Motor neuron (in vitro differentiated cells): ENCODE measurements at regions not wholly inside any gene's neighbourhood (a gene's known extent, or its start where the extent isn't known, plus 50 kb on each side); places are given as distances from the start of the nearest gene placed in this dataset.

Experiments used
- ATAC-seq, 8 experiments: fragments of 200-7000 bp; cut with Tn5 transposase; replicated peaks in 6 of 8; 2 replicates each; pipeline ENCODE4 v1.8.0; 2021; ENCODE audit warnings: mild to moderate bottlenecking in 8 of 8, moderate library complexity in 8 of 8
- H3K27ac ChIP-seq, 2 donors: fragments of 250-450 bp; sonication (Bioruptor Pico); 2 replicates each; pipeline ENCODE4 v1.9.0; 2021; ENCODE audit warnings: antibody characterized with exemption in 2 of 2, mild to moderate bottlenecking in 2 of 2, moderate library complexity in 1 of 2
- H3K4me1 ChIP-seq, 2 donors: fragments of 250-450 bp; sonication (Bioruptor Pico); replicated peaks in 1 of 2; 2 replicates each; pipeline ENCODE4 v1.6.1; 2021; ENCODE audit warnings: antibody characterized with exemption in 2 of 2, mild to moderate bottlenecking in 2 of 2, moderate library complexity in 1 of 2
- H3K4me3 ChIP-seq, 5 donors: fragments of 250-450 bp; sonication (Bioruptor Pico); 2 replicates each; pipeline ENCODE4 v1.9.0; 2021; ENCODE audit warnings: antibody characterized with exemption in 5 of 5, mild to moderate bottlenecking in 5 of 5, moderate library complexity in 4 of 5
- WGBS, 10 experiments: fragments of 450-650 bp; shearing (Covaris generic); methylation state at CpG; one replicate each; pipeline ENCODE4 v1.0.0; 2022; 5-methylcytosine and 5-hydroxymethylcytosine counted together
- in situ Hi-C, 9 experiments: fragments of 400-800 bp; cut with MboI; loops; one replicate each; pipeline ENCODE4 v1.15.0; 2021; ENCODE audit warnings: low sequenced_read_pairs in 9 of 9, low pct_unique_long_range_greater_than_20kb in 2 of 9; ENCODE audit not compliant: unreplicated experiment in 9 of 9

DNA sequence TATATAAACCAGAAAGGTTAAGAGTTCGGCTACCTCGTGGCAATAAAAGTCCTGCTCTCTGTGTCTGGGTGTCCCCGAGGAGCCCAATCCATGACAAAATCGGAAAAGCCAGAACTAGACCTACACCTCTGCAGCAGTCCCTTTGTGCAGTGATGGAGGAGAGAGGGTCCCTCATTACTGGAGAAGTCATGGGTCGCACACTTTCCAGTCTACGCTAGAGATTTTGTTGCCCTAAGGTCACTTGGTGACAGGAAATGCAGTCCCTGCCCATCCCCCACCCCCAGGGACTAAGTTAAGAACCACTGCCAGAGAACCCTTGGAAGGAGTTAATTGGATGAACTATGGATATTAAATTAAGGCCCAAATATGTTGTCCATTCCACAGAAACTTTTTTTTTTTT, 104.4 kb upstream of the ATF7IP start:
- in situ Hi-C loops = loop anchor here in 1 of 9 experiments (25.0 kb wide), 1 partner anchor 101 kb away; the partner anchor contains the start of gene ATF7IP
- 20 to 87% (median 58%) methylated on average over 1 to 5 of the region's 6 CpGs; no CpG with 5 or more reads in 3 of the 10 experiments for WGBS, 10 experiments
- Histone ChIP-seq H3K4me1 (peaks cover 31 to 32% of the 10 kb centered on the region in 2 donors), H3K27ac (peak overlapping the region; percentile 19 to 79), H3K4me3 (no peak overlapping the region)
- ATAC-seq = no peak

DNA sequence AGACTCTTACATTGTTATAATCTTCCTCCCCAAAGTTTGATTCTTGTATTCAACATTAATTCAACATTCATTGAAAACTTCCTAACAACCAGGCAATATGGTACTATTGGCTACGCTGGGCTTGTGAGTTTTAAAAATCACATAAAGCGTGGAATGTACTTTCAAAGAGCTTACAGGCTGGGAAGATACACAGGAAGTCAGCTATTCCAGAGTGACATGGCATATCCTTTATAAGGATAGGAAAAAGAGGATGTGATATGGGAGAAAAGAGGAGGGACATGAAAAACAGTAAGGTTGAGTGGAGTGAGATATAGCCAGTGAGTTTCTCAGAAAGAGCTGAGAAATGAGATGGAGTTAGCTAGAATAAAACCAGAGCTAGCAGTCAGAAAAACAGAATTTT, 103.6 kb upstream of the ATF7IP start:
- Histone ChIP-seq H3K4me3 (no peak overlapping the region), H3K27ac (no peak overlapping the region), H3K4me1 (peaks cover 29 to 30% of the 10 kb centered on the region in 2 donors)
- ATAC-seq = no peak
- WGBS, 10 experiments = 83 to 100% (median 100%) methylated on average over 1 to 2 of the region's 2 CpGs
- in situ Hi-C loops = loop anchor here in 1 of 9 experiments (25.0 kb wide), 1 partner anchor 100 kb away; the partner anchor contains the start of gene ATF7IP

DNA sequence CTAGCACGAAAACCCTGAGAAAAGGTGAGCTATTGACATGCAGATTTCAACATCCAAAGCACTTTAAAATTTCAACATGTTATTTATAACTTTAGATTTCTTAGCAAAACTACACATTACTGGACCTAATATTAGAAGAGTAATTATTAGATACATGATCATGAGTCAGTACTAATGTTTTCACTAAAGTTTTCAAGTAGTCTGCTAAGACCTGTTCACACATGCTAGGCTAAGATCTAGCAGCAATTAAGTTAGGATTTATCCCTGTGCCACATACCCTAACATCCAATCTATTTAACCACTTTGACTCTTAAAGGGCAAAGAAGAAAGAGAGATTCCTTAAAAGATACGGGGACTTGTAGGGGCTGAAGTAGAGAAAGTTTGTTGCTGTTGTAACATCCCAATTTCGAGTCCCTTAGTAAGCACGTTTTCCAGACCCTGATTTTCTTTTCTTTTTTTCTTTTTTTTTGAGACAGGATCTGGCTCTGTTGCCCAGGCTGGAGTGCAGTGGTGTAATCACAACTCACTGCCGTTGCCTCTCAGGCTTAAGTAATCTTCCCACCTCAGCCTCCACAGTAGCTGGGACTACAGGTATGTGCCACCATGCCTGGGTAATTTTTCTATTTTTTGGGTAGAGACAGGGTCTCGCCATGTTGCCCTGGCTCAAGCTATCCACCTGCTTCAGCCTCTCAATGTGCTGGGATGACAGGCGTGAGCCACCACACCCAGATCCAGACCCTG, 102.5 kb upstream of the ATF7IP start:
- H3K27ac ChIP-seq = no peak overlapping the region
- in situ Hi-C loops = loop anchor here in 1 of 9 experiments (25.0 kb wide), 1 partner anchor 99 kb away; the partner anchor contains the start of gene ATF7IP
- H3K4me3 ChIP-seq = no peak overlapping the region
- ATAC-seq = no peak
- WGBS, 10 experiments = 30 to 100% (median 88%) methylated on average over 1 to 6 of the region's 7 CpGs
- H3K4me1 ChIP-seq = peaks cover 29 to 30% of the 10 kb centered on the region in 2 donors

- Histone ChIP-seq H3K27ac (no peak overlapping the region), H3K4me3 (no peak overlapping the region), H3K4me1 (peaks cover 27 to 29% of the 10 kb centered on the region in 2 donors)
- ATAC-seq = no peak
- WGBS, 10 experiments = 100% methylated on average over 1 to 3 of the region's 3 CpGs; no CpG with 5 or more reads in 5 of the 10 experiments
- in situ Hi-C loops = loop anchor here in 1 of 9 experiments (25.0 kb wide), 1 partner anchor 99 kb away; the partner anchor contains the start of gene ATF7IP
Measured at GRCh38 chr12:14263742-14264141, 101.7 kb upstream of the ATF7IP start.

GRCh38 chr12:14264316-14264715, 101.2 kb upstream of the ATF7IP start:
- H3K4me1 ChIP-seq = peaks cover 27 to 29% of the 10 kb centered on the region in 2 donors
- no peak for ATAC-seq
- no peak overlapping the region for H3K27ac ChIP-seq
- H3K4me3 ChIP-seq = no peak overlapping the region
- 58 to 100% (median 86%) methylated on average over 1 to 2 of the region's 2 CpGs; no CpG with 5 or more reads in 5 of the 10 experiments for WGBS, 10 experiments
- in situ Hi-C loops = loop anchor here in 1 of 9 experiments (25.0 kb wide), 1 partner anchor 98 kb away; the partner anchor contains the start of gene ATF7IP

- no peak for ATAC-seq
- in situ Hi-C loops = loop anchor here in 1 of 9 experiments (25.0 kb wide), 1 partner anchor 98 kb away; the partner anchor contains the start of gene ATF7IP
Measured at GRCh38 chr12:14264778-14265177, 100.7 kb upstream of the ATF7IP start.

DNA sequence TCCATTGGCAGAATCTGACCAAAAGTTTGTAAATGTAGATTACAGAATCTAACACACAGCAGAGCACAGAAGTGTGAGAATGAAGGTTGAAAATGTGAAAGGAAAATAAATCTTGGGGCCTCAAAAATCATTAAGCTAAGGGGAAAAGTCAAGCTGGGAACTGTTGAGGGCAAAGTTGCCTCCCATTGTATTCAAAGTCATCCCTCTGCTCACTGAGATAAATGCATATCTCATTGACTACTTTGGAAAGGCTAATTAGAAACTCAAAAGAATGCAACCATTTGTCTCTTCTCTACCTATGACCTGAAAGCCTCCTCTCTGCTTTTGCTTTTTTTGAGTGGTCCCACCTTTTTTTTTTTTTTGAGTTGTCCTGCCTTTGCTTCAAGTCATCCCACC, 97.4 kb upstream of the ATF7IP start:
- ATAC-seq = peak in 2 of 8 experiments; percentile 13 to 19
- in situ Hi-C loops = loop anchor here in 1 of 9 experiments (25.0 kb wide), 1 partner anchor 94 kb away; the partner anchor contains the start of gene ATF7IP
- Histone ChIP-seq H3K4me3 (no peak overlapping the region), H3K4me1 (peaks cover 9 to 14% of the 10 kb centered on the region in 2 donors), H3K27ac (no peak overlapping the region)

More at GRCh38 chr12:14264778-14265177, 100.7 kb upstream of the ATF7IP start:
- 44 to 93% (median 82%) methylated on average over 1 to 3 of the region's 3 CpGs for WGBS, 10 experiments
- H3K4me3 ChIP-seq = no peak overlapping the region
- H3K27ac ChIP-seq = no peak overlapping the region
- H3K4me1 ChIP-seq = peaks cover 27 to 29% of the 10 kb centered on the region in 2 donors

GRCh38 chr12:14270392-14270791, 95.1 kb upstream of the ATF7IP start:
- no peak for ATAC-seq

GRCh38 chr12:14272956-14273912, 92.2 kb upstream of the ATF7IP start:
- 27 to 100% (median 78%) methylated on average over 1 to 8 of the region's 8 CpGs for WGBS, 10 experiments
- Histone ChIP-seq H3K27ac (no peak overlapping the region), H3K4me1 (peaks cover 3 to 6% of the 10 kb centered on the region in 2 donors), H3K4me3 (no peak overlapping the region)
- in situ Hi-C loops = loop anchor here in 1 of 9 experiments (25.0 kb wide), 1 partner anchor 89 kb away; the partner anchor contains the start of gene ATF7IP
- no peak for ATAC-seq

More at GRCh38 chr12:14270392-14270791, 95.1 kb upstream of the ATF7IP start:
- Histone ChIP-seq H3K4me1 (peaks cover 9 to 14% of the 10 kb centered on the region in 2 donors), H3K27ac (no peak overlapping the region), H3K4me3 (no peak overlapping the region)
- in situ Hi-C loops = loop anchor here in 1 of 9 experiments (25.0 kb wide), 1 partner anchor 92 kb away; the partner anchor contains the start of gene ATF7IP

DNA sequence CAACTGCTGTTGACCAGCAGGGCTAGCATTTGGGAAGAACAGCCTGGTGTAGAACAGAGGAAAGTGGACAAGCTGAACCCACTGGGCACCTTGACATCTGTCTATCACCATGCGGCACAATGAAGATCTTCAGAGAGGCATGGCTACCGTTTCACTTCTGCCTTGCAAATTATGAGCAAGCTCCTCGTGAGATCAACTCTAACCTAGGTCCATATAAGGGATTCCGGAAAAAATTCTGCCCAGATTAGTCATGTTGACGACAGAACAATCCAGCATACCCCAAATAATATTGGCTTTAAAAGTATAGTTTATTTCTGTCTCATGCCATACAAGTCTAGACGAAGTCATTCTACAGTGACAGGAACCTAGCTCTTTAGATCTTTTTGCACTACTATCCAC, 91.6 kb upstream of the ATF7IP start:
- in situ Hi-C loops = loop anchor here in 1 of 9 experiments (25.0 kb wide), 1 partner anchor 88 kb away; the partner anchor contains the start of gene ATF7IP
- Histone ChIP-seq H3K27ac (no peak overlapping the region), H3K4me3 (no peak overlapping the region), H3K4me1 (peaks cover 0 to 6% of the 10 kb centered on the region in 2 donors)
- ATAC-seq = no peak
- WGBS, 10 experiments = 40 to 100% (median 95%) methylated on average over 1 to 6 of the region's 6 CpGs; no CpG with 5 or more reads in 2 of the 10 experiments

DNA sequence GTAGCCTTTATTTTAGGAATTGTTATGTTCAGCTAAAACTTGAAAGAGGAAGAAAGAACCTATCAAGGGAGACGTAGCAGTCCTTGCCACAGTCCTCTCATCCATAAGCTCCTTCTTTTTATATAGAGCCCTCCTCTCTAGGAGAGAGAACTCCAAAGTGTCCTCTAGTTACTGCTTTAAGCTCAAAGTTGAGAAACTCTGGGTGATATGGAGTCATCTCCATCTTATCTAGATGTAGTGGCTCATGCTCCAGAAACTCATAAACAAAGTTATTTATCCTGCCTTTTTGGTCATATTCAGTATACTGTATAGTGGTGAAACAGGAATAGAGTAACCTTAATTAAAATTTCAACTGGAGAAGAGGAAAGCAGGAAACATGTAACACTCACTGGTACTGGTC, 90.4 kb upstream of the ATF7IP start:
- Histone ChIP-seq H3K4me1 (peaks cover 0 to 6% of the 10 kb centered on the region in 2 donors), H3K27ac (no peak overlapping the region), H3K4me3 (no peak overlapping the region)
- in situ Hi-C loops = no loop called here
- no peak for ATAC-seq
- WGBS, 10 experiments = 40 to 100% (median 45%) methylated on average over 1 of the region's 1 CpG; no CpG with 5 or more reads in 6 of the 10 experiments

DNA sequence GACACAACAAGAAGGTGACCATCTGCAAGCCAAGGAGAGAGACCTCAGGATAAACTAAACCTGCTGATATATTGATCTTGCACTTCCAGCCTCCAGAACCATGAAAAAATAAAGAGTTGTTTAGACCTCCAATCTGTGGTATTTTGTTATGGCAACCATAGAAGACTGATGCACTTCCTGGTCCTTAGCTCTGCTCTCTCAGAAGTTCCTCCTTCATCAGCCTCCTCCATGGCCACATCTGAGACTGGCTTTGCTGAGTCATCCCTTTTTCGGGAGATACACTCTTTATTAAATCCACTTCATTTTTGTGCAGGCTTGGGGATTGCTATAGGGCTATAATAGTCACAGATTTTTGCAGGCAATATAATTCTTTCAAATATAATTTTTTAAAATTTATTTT, 89.6 kb upstream of the ATF7IP start:
- WGBS, 10 experiments = 17 to 88% (median 18%) methylated on average over 1 of the region's 1 CpG; no CpG with 5 or more reads in 6 of the 10 experiments
- H3K27ac ChIP-seq = no peak overlapping the region
- in situ Hi-C loops = no loop called here
- H3K4me3 ChIP-seq = no peak overlapping the region
- ATAC-seq = no peak
- peaks cover 0 to 6% of the 10 kb centered on the region in 2 donors for H3K4me1 ChIP-seq
